CMK (cell line): ENCODE measurements at regions not wholly inside any gene's neighbourhood (a gene's known extent, or its start where the extent isn't known, plus 50 kb on each side); places are given as distances from the start of the nearest gene placed in this dataset.

Source experiments
- DNase-seq: peaks from one replicate; pipeline ENCODE4 v3.0.0-alpha.2; 2010; ENCODE audit warnings: low read depth

- DNase-seq: no peak
Measured at GRCh38 chr1:106568201-106568974, 488.1 kb upstream of the PRMT6 start.

GRCh38 chr1:106571109-106571508 lies 485.4 kb upstream of the PRMT6 start:
- DNase-seq: no peak

GRCh38 chr1:106584107-106584506 lies 472.4 kb upstream of the PRMT6 start:
- no peak for DNase-seq

- no peak for DNase-seq
Measured at GRCh38 chr1:106584676-106585075, 471.8 kb upstream of the PRMT6 start.

- no peak for DNase-seq
Measured at GRCh38 chr1:106600626-106601025, 455.8 kb upstream of the PRMT6 start.

- DNase-seq: no peak
Measured at GRCh38 chr1:106603616-106604015, 452.9 kb upstream of the PRMT6 start.

- DNase-seq: no peak
Measured at GRCh38 chr1:106608841-106609240, 447.6 kb upstream of the PRMT6 start.

- no peak for DNase-seq
Measured at GRCh38 chr1:106613068-106613467, 443.4 kb upstream of the PRMT6 start.

GRCh38 chr1:106613861-106614260 lies 442.6 kb upstream of the PRMT6 start:
- DNase-seq: no peak

GRCh38 chr1:106615473-106615872 lies 441.0 kb upstream of the PRMT6 start:
- DNase-seq: no peak

GRCh38 chr1:106619080-106619826 lies 437.2 kb upstream of the PRMT6 start:
- no peak for DNase-seq

- no peak for DNase-seq
Measured at GRCh38 chr1:106619827-106620134, 436.7 kb upstream of the PRMT6 start.

GRCh38 chr1:106620521-106620954 lies 435.9 kb upstream of the PRMT6 start:
- no peak for DNase-seq

GRCh38 chr1:106621853-106622252 lies 434.6 kb upstream of the PRMT6 start:
- DNase-seq: no peak

- DNase-seq: no peak
Measured at GRCh38 chr1:106637566-106637965, 418.9 kb upstream of the PRMT6 start.

GRCh38 chr1:106646261-106646784 lies 410.2 kb upstream of the PRMT6 start:
- no peak for DNase-seq

GRCh38 chr1:106646816-106647215 lies 409.7 kb upstream of the PRMT6 start:
- DNase-seq: no peak

GRCh38 chr1:106651028-106651762 lies 405.3 kb upstream of the PRMT6 start:
- no peak for DNase-seq

GRCh38 chr1:106659490-106660244 lies 396.8 kb upstream of the PRMT6 start:
- DNase-seq: no peak

- no peak for DNase-seq
Measured at GRCh38 chr1:106675558-106675957, 380.9 kb upstream of the PRMT6 start.

GRCh38 chr1:106676021-106676420 lies 380.5 kb upstream of the PRMT6 start:
- no peak for DNase-seq

GRCh38 chr1:106677181-106677580 lies 379.3 kb upstream of the PRMT6 start:
- no peak for DNase-seq
